ENCODE measurements at regions not wholly inside any gene's neighbourhood (a gene's known extent, or its start where the extent isn't known, plus 50 kb on each side); places are given as distances from the start of the nearest gene placed in this dataset.
A peak's percentile ranks its signal among the peaks of the same experiment; 100 is the strongest.
"Not testable (repeated sequence)": the region's sequence is repeated elsewhere in the genome, so short reads cannot be mapped to it uniquely, and the experiment has no call there.

- DNase-seq (ENCODE audit: low read depth) = not testable (repeated sequence)
These were observed 52.5 kb downstream of the KIAA0408 start for GRCh38 chr6:127406722-127407121.

GRCh38 chr6:127406122-127406521 lies 53.1 kb downstream of the KIAA0408 start:
- DNase-seq (ENCODE audit: low read depth) = no peak

- DNase-seq (ENCODE audit: low read depth) = no peak
These were observed 54.5 kb downstream of the KIAA0408 start for GRCh38 chr6:127404594-127405178.

- no peak for DNase-seq (ENCODE audit: low read depth)
These were observed 55.1 kb downstream of the KIAA0408 start for GRCh38 chr6:127404133-127404532.

- DNase-seq (ENCODE audit: low read depth) = no peak
These were observed 55.6 kb downstream of the KIAA0408 start for GRCh38 chr6:127403636-127404035.

GRCh38 chr6:127402890-127403617 lies 56.1 kb downstream of the KIAA0408 start:
- peak; percentile 67 for DNase-seq (ENCODE audit: low read depth)

GRCh38 chr6:127397729-127398630 lies 54.6 kb upstream of the ECHDC1 start:
- DNase-seq (ENCODE audit: low read depth) = no peak

- peak; percentile 39 for DNase-seq (ENCODE audit: low read depth)
These were observed 53.8 kb upstream of the ECHDC1 start for GRCh38 chr6:127397171-127397597.
